Fibroblast of skin of scalp (primary cell): ENCODE measurements at regions not wholly inside any gene's neighbourhood (a gene's known extent, or its start where the extent isn't known, plus 50 kb on each side); places are given as distances from the start of the nearest gene placed in this dataset.

ENCODE experiments used
- DNase-seq: peaks from one replicate; pipeline ENCODE4 v3.0.0-alpha.2; 2013

GRCh38 chr3:135310317-135310716 lies 515.3 kb downstream of the EPHB1 start:
- DNase-seq = no peak

GRCh38 chr3:135311699-135312098 lies 516.6 kb downstream of the EPHB1 start:
- DNase-seq = no peak

GRCh38 chr3:135314237-135314636 lies 519.2 kb downstream of the EPHB1 start:
- no peak for DNase-seq

- no peak for DNase-seq
Observed at GRCh38 chr3:135324301-135324700, 529.2 kb downstream of the EPHB1 start.

- DNase-seq = no peak
Observed at GRCh38 chr3:135325096-135325495, 530.0 kb downstream of the EPHB1 start.

GRCh38 chr3:135325726-135326235 lies 530.7 kb downstream of the EPHB1 start:
- no peak for DNase-seq

GRCh38 chr3:135326851-135327250 lies 531.8 kb downstream of the EPHB1 start:
- DNase-seq = no peak

- DNase-seq = no peak
Observed at GRCh38 chr3:135328036-135328435, 533.0 kb downstream of the EPHB1 start.

GRCh38 chr3:135329479-135329878 lies 534.4 kb downstream of the EPHB1 start:
- DNase-seq = no peak

- no peak for DNase-seq
Observed at GRCh38 chr3:135337192-135337591, 542.1 kb downstream of the EPHB1 start.

GRCh38 chr3:135348690-135349089 lies 553.6 kb downstream of the EPHB1 start:
- no peak for DNase-seq

- no peak for DNase-seq
Observed at GRCh38 chr3:135349254-135349948, 554.3 kb downstream of the EPHB1 start.

- DNase-seq = no peak
Observed at GRCh38 chr3:135352213-135352612, 557.2 kb downstream of the EPHB1 start.

GRCh38 chr3:135362889-135363288 lies 567.8 kb downstream of the EPHB1 start:
- DNase-seq = no peak

- no peak for DNase-seq
Observed at GRCh38 chr3:135364676-135365075, 569.6 kb downstream of the EPHB1 start.

- no peak for DNase-seq
Observed at GRCh38 chr3:135366816-135367215, 571.8 kb downstream of the EPHB1 start.

- no peak for DNase-seq
Observed at GRCh38 chr3:135368316-135368715, 573.3 kb downstream of the EPHB1 start.

- no peak for DNase-seq
Observed at GRCh38 chr3:135368781-135369180, 573.7 kb downstream of the EPHB1 start.

- DNase-seq = no peak
Observed at GRCh38 chr3:135374571-135374970, 579.5 kb downstream of the EPHB1 start.

GRCh38 chr3:135382188-135382587 lies 583.3 kb upstream of the PPP2R3A start:
- no peak for DNase-seq

- DNase-seq = no peak
Observed at GRCh38 chr3:135382621-135383020, 582.9 kb upstream of the PPP2R3A start.

- DNase-seq = no peak
Observed at GRCh38 chr3:135383301-135383700, 582.2 kb upstream of the PPP2R3A start.

GRCh38 chr3:135392151-135392550 lies 573.4 kb upstream of the PPP2R3A start:
- no peak for DNase-seq

GRCh38 chr3:135393159-135393558 lies 572.4 kb upstream of the PPP2R3A start:
- no peak for DNase-seq
